ENCODE measurements at regions not wholly inside any gene's neighbourhood (a gene's known extent, or its start where the extent isn't known, plus 50 kb on each side); places are given as distances from the start of the nearest gene placed in this dataset.

DNA sequence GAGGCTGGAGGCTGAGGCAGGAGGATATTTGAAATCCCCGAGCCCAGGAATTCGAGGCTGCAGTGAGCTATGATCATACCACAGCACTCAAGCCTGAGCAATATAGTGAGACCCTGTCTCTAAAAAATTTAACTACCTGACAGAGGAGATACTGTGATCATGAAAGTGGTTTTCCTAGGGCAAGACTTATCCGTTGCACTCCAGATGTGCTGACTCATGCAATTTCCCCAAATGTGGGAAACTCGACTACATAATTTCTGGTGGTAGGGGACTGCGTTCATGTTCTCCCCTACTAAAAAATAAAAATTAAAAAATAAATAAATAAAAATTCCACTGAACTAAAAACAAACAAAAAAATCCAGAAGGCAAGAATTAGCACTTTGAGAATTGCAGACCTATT, 271.7 kb downstream of the SHQ1 start:
- no peak overlapping the region for H3K27ac ChIP-seq (ENCODE audit: low read length)
- H3K4me3 ChIP-seq (ENCODE audit: low read depth in 1 of 2, low read length in 2 of 2), result no peak overlapping the region
- no peaks in the 10 kb centered on the region for H3K9me3 ChIP-seq (ENCODE audit: control insufficient read depth in 1 of 2, low read length in 2 of 2)

DNA sequence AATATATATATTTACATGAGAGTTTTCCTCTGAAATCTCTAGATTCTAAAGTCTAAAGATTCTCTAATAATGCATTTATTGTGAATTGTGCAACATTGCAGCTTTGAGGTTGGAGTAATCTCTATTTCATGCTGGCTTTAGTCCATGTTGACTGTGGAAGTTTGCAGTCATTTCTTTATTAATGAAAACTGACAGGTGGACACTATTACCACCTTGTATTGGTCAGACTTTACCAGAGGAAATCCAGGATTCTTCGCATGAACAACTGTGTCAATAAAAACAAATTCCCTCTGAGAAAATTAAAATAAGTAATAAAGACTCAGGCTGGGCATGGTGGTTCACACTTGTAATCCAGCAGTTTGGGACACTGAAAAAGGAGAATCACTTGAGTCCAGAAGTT, 274.1 kb downstream of the SHQ1 start:
- H3K4me1 ChIP-seq (ENCODE audit: control insufficient read depth in 1 of 2, insufficient read depth in 2 of 2, low read length in 2 of 2), result no peaks in the 10 kb centered on the region
- H3K27ac ChIP-seq (ENCODE audit: low read length), result no peak overlapping the region
- no peaks in the 10 kb centered on the region for H3K27me3 ChIP-seq (ENCODE audit: low read depth, low read length)
- H3K36me3 ChIP-seq (ENCODE audit: control insufficient read depth in 1 of 2, insufficient read depth in 2 of 2, low read length in 2 of 2), result no peaks in the 10 kb centered on the region
- H3K4me3 ChIP-seq (ENCODE audit: low read depth in 1 of 2, low read length in 2 of 2), result no peak overlapping the region
- no peaks in the 10 kb centered on the region for H3K9me3 ChIP-seq (ENCODE audit: control insufficient read depth in 1 of 2, low read length in 2 of 2)

More for the DNA sequence above, 271.7 kb downstream of the SHQ1 start:
- Histone ChIP-seq H3K27me3 (ENCODE audit: low read depth, low read length) (no peaks in the 10 kb centered on the region), H3K4me1 (ENCODE audit: control insufficient read depth in 1 of 2, insufficient read depth in 2 of 2, low read length in 2 of 2) (no peaks in the 10 kb centered on the region), H3K36me3 (ENCODE audit: control insufficient read depth in 1 of 2, insufficient read depth in 2 of 2, low read length in 2 of 2) (no peaks in the 10 kb centered on the region)

DNA sequence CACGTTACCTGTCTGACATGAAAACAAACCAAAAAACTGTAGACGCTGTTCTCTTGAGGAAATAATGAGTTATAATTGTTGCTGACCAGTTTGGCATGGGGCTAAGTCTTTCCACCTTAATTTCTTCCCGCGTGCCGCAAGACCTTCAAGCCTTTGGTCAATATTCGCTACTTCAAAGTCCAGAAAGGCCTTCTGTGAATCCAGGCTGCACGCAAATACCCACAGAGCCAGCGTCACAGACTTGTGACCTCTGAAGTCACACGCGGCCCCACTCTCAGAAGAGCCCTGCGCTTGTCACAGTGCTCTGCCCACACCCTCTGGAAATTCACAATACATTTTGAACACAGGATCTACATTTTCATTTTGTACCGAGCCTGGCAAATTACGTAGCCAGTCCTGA, 275.2 kb downstream of the SHQ1 start:
- no peak overlapping the region for H3K27ac ChIP-seq (ENCODE audit: low read length)
- no peaks in the 10 kb centered on the region for H3K36me3 ChIP-seq (ENCODE audit: control insufficient read depth in 1 of 2, insufficient read depth in 2 of 2, low read length in 2 of 2)
- no peak overlapping the region for H3K4me3 ChIP-seq (ENCODE audit: low read depth in 1 of 2, low read length in 2 of 2)
- H3K4me1 ChIP-seq (ENCODE audit: control insufficient read depth in 1 of 2, insufficient read depth in 2 of 2, low read length in 2 of 2), result no peaks in the 10 kb centered on the region
- H3K9me3 ChIP-seq (ENCODE audit: control insufficient read depth in 1 of 2, low read length in 2 of 2), result no peaks in the 10 kb centered on the region
- H3K27me3 ChIP-seq (ENCODE audit: low read depth, low read length), result no peaks in the 10 kb centered on the region

DNA sequence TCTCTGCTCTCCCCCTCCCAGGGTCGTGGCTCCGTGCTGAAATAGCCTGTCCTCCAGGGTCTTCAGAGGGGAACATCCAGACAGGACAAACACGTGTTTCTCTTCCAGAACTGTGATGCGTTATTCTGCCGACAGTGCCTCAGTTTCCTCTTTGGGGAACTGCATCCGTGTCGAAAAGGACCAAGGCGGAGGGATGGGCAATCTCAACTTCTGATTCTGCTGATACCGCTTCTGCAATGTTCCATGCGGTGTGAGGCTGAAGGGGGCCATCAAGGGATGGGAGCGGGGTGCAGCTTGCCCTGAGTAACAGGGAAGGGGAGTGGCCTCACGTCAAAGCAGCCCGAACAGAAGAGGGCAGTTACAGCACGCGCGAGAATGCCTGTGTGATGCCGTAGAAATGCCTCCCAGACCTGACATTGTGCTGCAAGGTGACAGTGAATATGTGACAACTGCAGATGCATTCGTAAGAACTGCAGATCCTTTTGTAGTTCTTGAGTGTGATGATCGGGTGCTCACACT, 275.7 kb downstream of the SHQ1 start:
- no peaks in the 10 kb centered on the region for H3K36me3 ChIP-seq (ENCODE audit: control insufficient read depth in 1 of 2, insufficient read depth in 2 of 2, low read length in 2 of 2)
- no peak overlapping the region for H3K4me3 ChIP-seq (ENCODE audit: low read depth in 1 of 2, low read length in 2 of 2)
- no peaks in the 10 kb centered on the region for H3K27me3 ChIP-seq (ENCODE audit: low read depth, low read length)
- H3K4me1 ChIP-seq (ENCODE audit: control insufficient read depth in 1 of 2, insufficient read depth in 2 of 2, low read length in 2 of 2), result no peaks in the 10 kb centered on the region
- no peak overlapping the region for H3K27ac ChIP-seq (ENCODE audit: low read length)
- H3K9me3 ChIP-seq (ENCODE audit: control insufficient read depth in 1 of 2, low read length in 2 of 2), result no peaks in the 10 kb centered on the region

DNA sequence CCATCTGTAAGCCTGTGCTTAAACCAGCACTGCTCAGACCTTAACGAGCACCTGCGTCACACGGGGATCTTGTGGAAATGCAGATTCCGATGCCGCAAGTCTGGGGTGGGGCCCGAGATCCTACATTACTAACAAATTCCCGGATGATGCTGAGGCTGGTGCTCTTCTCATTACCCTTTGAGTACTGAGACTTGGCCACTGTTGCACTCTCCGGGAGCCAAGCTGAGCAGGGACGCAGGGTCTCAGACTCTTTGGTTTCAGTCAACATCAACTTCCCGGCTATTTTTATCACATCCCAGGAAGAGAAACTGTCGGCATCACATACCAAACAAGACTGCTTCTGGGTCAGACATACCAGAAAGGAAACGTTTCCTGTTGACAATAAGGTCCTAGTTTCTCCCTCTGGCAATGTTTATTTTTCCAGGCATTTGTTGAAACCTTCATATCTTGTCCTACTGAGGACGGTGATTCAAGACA, 276.6 kb downstream of the SHQ1 start:
- Histone ChIP-seq H3K9me3 (ENCODE audit: control insufficient read depth in 1 of 2, low read length in 2 of 2) (no peaks in the 10 kb centered on the region), H3K4me1 (ENCODE audit: control insufficient read depth in 1 of 2, insufficient read depth in 2 of 2, low read length in 2 of 2) (no peaks in the 10 kb centered on the region), H3K27me3 (ENCODE audit: low read depth, low read length) (no peaks in the 10 kb centered on the region), H3K36me3 (ENCODE audit: control insufficient read depth in 1 of 2, insufficient read depth in 2 of 2, low read length in 2 of 2) (no peaks in the 10 kb centered on the region), H3K4me3 (ENCODE audit: low read depth in 1 of 2, low read length in 2 of 2) (no peak overlapping the region), H3K27ac (ENCODE audit: low read length) (no peak overlapping the region)

DNA sequence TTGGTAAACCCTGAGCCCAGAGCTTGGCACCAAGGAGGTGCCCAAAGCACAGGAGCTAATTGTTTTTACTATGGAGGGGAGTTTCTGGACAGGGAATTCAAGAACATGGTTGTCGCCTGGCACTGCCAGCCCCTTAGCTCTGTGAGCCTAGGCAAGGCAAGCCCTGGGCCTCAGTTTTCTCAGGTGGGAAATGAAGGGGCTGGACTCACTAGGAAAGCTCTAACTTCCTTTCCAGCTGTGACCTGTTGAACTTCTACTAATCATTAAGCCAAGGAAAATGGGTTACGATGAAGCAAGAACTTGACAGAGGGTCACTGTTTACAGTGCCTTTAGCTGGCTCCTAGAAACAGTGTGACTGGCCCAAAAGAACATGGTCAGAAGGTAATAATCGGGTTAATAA, 277.2 kb downstream of the SHQ1 start:
- Histone ChIP-seq H3K36me3 (ENCODE audit: control insufficient read depth in 1 of 2, insufficient read depth in 2 of 2, low read length in 2 of 2) (no peaks in the 10 kb centered on the region), H3K9me3 (ENCODE audit: control insufficient read depth in 1 of 2, low read length in 2 of 2) (no peaks in the 10 kb centered on the region), H3K27ac (ENCODE audit: low read length) (no peak overlapping the region), H3K4me1 (ENCODE audit: control insufficient read depth in 1 of 2, insufficient read depth in 2 of 2, low read length in 2 of 2) (no peaks in the 10 kb centered on the region), H3K4me3 (ENCODE audit: low read depth in 1 of 2, low read length in 2 of 2) (no peak overlapping the region), H3K27me3 (ENCODE audit: low read depth, low read length) (no peaks in the 10 kb centered on the region)

DNA sequence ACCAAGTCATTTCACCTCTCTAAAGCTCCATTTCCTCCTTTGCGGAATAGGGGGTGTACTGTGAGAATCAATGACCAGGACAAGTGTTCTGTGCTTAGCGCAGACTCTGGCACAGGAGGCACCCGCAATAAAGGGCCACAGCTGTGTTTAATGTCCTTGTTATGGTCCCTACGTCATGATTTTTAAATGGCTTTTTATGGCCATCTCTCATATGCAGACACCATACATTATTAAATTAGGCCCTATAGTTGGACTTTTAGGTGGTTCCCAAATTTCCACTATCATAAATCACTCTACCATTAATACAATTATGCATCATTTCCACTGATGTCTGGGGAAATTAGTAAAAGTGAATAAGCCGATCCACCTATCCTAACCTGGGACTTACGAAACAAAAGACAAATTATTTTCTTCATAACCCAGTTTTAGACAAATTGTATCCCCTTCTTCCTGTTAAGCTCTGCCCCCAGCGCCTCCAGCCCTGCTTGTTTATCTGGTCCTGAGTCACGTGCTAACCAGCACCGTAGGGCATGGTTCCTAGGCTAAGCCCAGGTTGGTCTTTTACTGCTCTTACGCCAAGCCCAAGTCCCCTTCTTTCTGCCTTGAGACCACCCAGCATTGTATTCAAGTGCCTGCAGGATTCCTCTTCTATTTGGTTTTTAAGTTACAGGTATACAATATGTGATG, 278.3 kb downstream of the SHQ1 start:
- no peak overlapping the region for H3K4me3 ChIP-seq (ENCODE audit: low read depth in 1 of 2, low read length in 2 of 2)
- H3K4me1 ChIP-seq (ENCODE audit: control insufficient read depth in 1 of 2, insufficient read depth in 2 of 2, low read length in 2 of 2), result no peaks in the 10 kb centered on the region
- no peaks in the 10 kb centered on the region for H3K27me3 ChIP-seq (ENCODE audit: low read depth, low read length)
- no peaks in the 10 kb centered on the region for H3K36me3 ChIP-seq (ENCODE audit: control insufficient read depth in 1 of 2, insufficient read depth in 2 of 2, low read length in 2 of 2)
- no peak overlapping the region for H3K27ac ChIP-seq (ENCODE audit: low read length)
- H3K9me3 ChIP-seq (ENCODE audit: control insufficient read depth in 1 of 2, low read length in 2 of 2), result no peaks in the 10 kb centered on the region

DNA sequence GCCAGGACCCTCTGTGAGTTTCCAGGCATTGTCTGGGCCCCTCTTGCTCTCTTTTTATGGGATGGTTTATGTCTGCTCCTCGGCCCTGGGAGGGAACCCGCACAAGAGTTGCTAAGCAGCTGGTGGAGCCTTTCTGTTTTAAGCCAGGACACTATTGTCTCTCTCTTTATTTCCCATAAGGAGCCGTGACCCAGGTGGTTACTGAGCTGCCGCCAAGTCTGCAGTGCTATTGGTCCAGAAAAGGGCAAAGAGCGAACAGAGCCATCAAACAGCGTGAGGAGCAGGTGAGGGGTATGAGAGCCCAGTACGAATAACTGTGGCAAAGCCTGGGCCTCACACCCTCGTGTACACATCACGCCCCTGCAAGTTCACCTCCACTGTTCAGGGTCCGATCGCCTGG, 280.2 kb downstream of the SHQ1 start:
- Histone ChIP-seq H3K36me3 (ENCODE audit: control insufficient read depth in 1 of 2, insufficient read depth in 2 of 2, low read length in 2 of 2) (no peaks in the 10 kb centered on the region), H3K4me3 (ENCODE audit: low read depth in 1 of 2, low read length in 2 of 2) (no peak overlapping the region), H3K27me3 (ENCODE audit: low read depth, low read length) (no peaks in the 10 kb centered on the region), H3K9me3 (ENCODE audit: control insufficient read depth in 1 of 2, low read length in 2 of 2) (no peaks in the 10 kb centered on the region), H3K4me1 (ENCODE audit: control insufficient read depth in 1 of 2, insufficient read depth in 2 of 2, low read length in 2 of 2) (no peaks in the 10 kb centered on the region), H3K27ac (ENCODE audit: low read length) (no peak overlapping the region)

DNA sequence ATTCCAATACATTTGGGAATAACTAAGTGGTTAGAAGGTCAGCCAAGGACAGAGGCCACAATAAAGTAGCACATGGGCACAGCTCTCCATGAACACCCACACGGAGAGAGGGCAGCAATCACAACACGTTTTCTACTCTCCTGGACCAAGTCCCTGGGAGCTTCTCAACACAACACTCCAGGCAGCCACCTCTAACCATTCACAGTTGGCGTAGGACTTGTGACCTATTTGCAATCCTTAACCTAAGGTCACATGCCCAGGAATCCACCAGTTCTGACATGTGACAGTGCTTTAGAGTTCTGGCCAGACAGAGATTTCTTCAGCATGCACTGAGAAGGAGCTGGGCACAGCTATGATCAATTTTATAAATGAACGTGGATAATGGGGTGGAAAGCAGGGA, 280.8 kb downstream of the SHQ1 start:
- peaks cover 0 to 1% of the 10 kb centered on the region in 2 donors for H3K9me3 ChIP-seq (ENCODE audit: control insufficient read depth in 1 of 2, low read length in 2 of 2)
- H3K36me3 ChIP-seq (ENCODE audit: control insufficient read depth in 1 of 2, insufficient read depth in 2 of 2, low read length in 2 of 2), result no peaks in the 10 kb centered on the region
- H3K27me3 ChIP-seq (ENCODE audit: low read depth, low read length), result no peaks in the 10 kb centered on the region
- H3K4me1 ChIP-seq (ENCODE audit: control insufficient read depth in 1 of 2, insufficient read depth in 2 of 2, low read length in 2 of 2), result no peaks in the 10 kb centered on the region
- H3K4me3 ChIP-seq (ENCODE audit: low read depth in 1 of 2, low read length in 2 of 2), result no peak overlapping the region
- no peak overlapping the region for H3K27ac ChIP-seq (ENCODE audit: low read length)

DNA sequence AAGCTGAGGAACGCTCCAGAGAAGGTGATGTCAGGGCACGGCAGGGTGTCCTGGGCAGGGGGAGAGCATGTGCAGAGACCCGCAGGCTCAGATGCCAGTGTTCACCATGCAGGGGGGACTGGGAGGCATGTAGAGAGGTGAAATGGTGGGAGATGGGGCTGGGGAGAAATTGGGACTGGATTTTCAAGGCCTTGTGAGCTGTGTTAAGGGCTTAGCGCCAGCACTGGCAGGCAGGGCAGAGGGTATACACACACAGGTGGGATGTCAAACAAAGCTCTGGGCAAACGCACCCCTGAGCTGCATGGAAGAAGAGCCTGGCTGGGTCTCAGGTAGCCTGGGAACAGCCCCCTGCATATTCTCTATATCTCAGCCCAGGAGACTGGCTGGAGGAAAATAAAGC, 282.7 kb downstream of the SHQ1 start:
- Histone ChIP-seq H3K36me3 (ENCODE audit: control insufficient read depth in 1 of 2, insufficient read depth in 2 of 2, low read length in 2 of 2) (no peaks in the 10 kb centered on the region), H3K4me3 (ENCODE audit: low read depth in 1 of 2, low read length in 2 of 2) (no peak overlapping the region), H3K4me1 (ENCODE audit: control insufficient read depth in 1 of 2, insufficient read depth in 2 of 2, low read length in 2 of 2) (no peaks in the 10 kb centered on the region), H3K9me3 (ENCODE audit: control insufficient read depth in 1 of 2, low read length in 2 of 2) (peaks cover 4% of the 10 kb centered on the region in 2 donors), H3K27ac (ENCODE audit: low read length) (no peak overlapping the region), H3K27me3 (ENCODE audit: low read depth, low read length) (no peaks in the 10 kb centered on the region)

DNA sequence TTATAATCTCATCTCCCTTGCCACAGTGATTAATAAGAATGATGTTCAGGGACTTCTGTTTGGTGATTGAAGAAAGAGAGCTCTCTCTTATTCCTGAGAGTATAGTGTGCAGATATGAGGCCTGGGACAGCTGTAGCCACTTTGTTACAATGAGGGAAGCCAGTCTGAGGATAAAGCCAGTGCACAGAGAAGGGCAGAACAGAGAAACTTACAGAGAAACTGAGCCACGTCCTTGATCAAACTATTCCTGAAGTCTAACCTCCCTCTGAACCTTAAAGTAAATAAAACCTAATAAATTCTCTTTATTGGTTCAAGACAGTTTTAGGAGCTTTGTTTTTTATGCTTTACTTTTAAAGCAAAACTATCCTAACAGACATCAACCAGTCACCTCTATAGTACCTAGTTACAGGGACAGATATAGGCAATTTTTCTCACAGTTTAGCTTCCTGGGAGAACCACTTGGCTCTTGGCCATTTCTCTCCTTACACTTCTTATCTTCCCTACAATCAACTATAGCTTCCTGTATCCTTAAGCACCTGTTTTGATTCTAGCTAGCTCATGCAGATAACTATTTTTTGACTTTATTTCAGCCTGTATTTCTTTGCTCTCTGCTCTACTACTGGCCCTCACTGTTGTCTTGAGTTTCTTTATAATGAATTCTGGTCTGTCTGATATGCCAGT, 284.4 kb downstream of the SHQ1 start:
- Histone ChIP-seq H3K27me3 (ENCODE audit: low read depth, low read length) (no peaks in the 10 kb centered on the region), H3K9me3 (ENCODE audit: control insufficient read depth in 1 of 2, low read length in 2 of 2) (peaks cover 4% of the 10 kb centered on the region in 2 donors), H3K4me1 (ENCODE audit: control insufficient read depth in 1 of 2, insufficient read depth in 2 of 2, low read length in 2 of 2) (no peaks in the 10 kb centered on the region), H3K4me3 (ENCODE audit: low read depth in 1 of 2, low read length in 2 of 2) (no peak overlapping the region), H3K36me3 (ENCODE audit: control insufficient read depth in 1 of 2, insufficient read depth in 2 of 2, low read length in 2 of 2) (no peaks in the 10 kb centered on the region), H3K27ac (ENCODE audit: low read length) (no peak overlapping the region)
